Fibroblast of mammary gland (primary cell): ENCODE measurements at regions not wholly inside any gene's neighbourhood (a gene's known extent, or its start where the extent isn't known, plus 50 kb on each side); places are given as distances from the start of the nearest gene placed in this dataset.

Experiments
- DNase-seq: peaks from one replicate; pipeline ENCODE4 v3.0.0-alpha.2; 2010; ENCODE audit warnings: low read depth
- H3K4me3 ChIP-seq: 2 replicates; pipeline ENCODE4 v1.5.1; 2011; ENCODE audit warnings: low read depth, mild to moderate bottlenecking, low read length, moderate library complexity; ENCODE audit not compliant: control insufficient read depth
- TF ChIP-seq, protein P1 (sequence below): conservative IDR thresholded peaks from 2 replicates; pipeline ENCODE4 v1.5.1; 2011; ENCODE audit warnings: low read depth, low read length, inconsistent platforms; ENCODE audit not compliant: control insufficient read depth, insufficient read depth

- TF ChIP-seq, protein P1, sequence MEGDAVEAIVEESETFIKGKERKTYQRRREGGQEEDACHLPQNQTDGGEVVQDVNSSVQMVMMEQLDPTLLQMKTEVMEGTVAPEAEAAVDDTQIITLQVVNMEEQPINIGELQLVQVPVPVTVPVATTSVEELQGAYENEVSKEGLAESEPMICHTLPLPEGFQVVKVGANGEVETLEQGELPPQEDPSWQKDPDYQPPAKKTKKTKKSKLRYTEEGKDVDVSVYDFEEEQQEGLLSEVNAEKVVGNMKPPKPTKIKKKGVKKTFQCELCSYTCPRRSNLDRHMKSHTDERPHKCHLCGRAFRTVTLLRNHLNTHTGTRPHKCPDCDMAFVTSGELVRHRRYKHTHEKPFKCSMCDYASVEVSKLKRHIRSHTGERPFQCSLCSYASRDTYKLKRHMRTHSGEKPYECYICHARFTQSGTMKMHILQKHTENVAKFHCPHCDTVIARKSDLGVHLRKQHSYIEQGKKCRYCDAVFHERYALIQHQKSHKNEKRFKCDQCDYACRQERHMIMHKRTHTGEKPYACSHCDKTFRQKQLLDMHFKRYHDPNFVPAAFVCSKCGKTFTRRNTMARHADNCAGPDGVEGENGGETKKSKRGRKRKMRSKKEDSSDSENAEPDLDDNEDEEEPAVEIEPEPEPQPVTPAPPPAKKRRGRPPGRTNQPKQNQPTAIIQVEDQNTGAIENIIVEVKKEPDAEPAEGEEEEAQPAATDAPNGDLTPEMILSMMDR = no peak
Measured at GRCh38 chr5:44713446-44713845, 95.3 kb upstream of the MRPS30 start.

GRCh38 chr5:44711901-44712300 is 96.8 kb upstream of the MRPS30 start:
- TF ChIP-seq, protein P1 = no peak
- no peak overlapping the region for H3K4me3 ChIP-seq
- DNase-seq = no peak

More at GRCh38 chr5:44713446-44713845, 95.3 kb upstream of the MRPS30 start:
- DNase-seq = no peak
- H3K4me3 ChIP-seq = no peak overlapping the region

DNA sequence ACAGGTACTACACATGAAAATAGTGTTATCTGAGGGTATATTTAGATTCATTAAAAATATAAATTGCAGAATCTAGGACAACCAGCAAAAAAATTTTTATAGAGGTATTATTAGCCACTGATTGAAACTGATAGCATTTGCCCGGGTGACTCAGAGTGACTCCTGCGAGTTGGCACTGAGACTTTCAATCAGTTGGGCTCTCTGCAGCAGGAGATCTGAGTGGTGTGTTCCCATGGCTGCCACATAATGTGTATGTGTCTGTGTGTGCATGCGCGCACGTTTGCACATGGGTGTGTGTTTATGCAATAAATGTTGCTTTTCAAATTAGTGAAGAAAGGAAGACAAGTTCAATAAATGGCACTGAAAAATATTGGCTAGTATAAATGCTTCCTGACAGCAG is 100.1 kb upstream of the MRPS30 start:
- TF ChIP-seq, protein P1 = no peak
- H3K4me3 ChIP-seq = no peak overlapping the region
- DNase-seq = no peak

GRCh38 chr5:44707721-44708120 is 101.0 kb upstream of the MRPS30 start:
- TF ChIP-seq, protein P1 = no peak
- no peak for DNase-seq
- H3K4me3 ChIP-seq = no peak overlapping the region

DNA sequence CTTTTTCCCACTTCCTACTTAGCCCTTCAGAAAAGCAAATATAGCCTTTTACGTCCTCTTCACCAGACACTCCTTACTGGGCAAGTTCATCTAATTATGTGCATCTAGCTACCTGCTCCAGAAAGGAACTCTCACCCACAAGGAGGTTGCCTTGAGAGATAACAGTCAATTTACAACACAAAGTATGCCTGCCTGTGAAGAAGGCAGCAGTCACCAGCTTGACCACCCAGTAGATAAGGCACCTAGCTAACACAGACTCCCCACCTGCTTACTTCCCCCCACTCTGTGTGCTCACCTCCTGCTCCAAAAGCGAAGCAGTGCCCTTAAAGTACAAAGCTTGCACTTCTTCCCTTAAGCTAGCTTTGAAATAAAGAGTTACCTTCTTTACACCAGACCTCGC is 111.7 kb upstream of the MRPS30 start:
- TF ChIP-seq, protein P1 = no peak
- DNase-seq = no peak
- no peak overlapping the region for H3K4me3 ChIP-seq

DNA sequence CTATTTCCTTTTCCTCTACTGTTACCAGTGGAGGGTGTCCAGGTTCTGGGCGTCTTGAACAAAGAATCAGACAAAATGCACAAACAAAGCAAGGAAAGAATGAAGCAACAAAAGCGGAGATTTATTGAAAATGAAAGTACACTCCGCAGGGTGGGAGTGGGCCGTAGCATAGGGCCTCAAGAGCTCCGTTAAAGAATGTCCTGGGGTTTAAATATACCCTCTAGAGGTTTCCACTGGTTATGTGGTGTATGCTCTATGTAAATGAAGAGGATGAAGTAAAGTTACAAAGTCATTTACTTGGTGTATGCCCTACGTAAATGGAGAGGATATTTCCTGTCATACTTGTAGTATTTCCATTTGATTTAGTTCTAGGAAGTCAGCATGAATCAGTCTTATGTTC is 113.5 kb upstream of the MRPS30 start:
- TF ChIP-seq, protein P1 = no peak
- no peak overlapping the region for H3K4me3 ChIP-seq
- DNase-seq = no peak

DNA sequence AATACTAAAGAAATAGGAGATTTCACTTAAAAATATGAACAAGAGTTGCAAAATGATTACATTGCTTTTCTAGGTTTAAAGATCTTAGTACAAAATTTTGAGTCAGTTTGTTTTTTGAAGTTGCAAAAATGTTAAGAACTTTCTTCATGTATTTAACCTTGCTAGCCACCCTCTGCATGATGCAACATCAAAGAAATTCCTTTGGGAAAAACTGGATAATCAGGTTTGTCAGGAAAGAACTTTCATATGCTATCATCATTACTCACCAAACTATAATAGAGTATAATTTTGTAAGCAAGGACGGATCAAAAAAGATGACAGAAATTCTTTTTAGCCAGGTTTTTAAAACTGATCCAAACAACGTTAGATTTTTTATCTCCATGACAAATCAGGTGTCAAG is 116.9 kb upstream of the MRPS30 start:
- peak; percentile 36 for DNase-seq
- TF ChIP-seq, protein P1 = no peak
- H3K4me3 ChIP-seq = no peak overlapping the region
